PFSK-1 (cell line): ENCODE measurements at regions not wholly inside any gene's neighbourhood (a gene's known extent, or its start where the extent isn't known, plus 50 kb on each side); places are given as distances from the start of the nearest gene placed in this dataset.

Experiments
- FOXP2 ChIP-seq: optimal IDR thresholded peaks from 2 replicates; pipeline ENCODE3; 2011; ENCODE audit warnings: borderline replicate concordance, control low read depth, inconsistent platforms; ENCODE audit not compliant: insufficient read depth; ENCODE audit errors: extremely low read length, extremely low read depth
- POLR2AphosphoS5 ChIP-seq: IDR thresholded peaks from 2 replicates; pipeline ENCODE4 v1.6.1; 2012; ENCODE audit warnings: low read depth, mild to moderate bottlenecking, control low read depth, low read length, moderate library complexity
- REST ChIP-seq, 2 experiments: IDR thresholded peaks; 2 replicates each; pipeline versions ENCODE4 v1.6.1 to v1.8.0; 2011 to 2012; ENCODE audit warnings: low read depth in 2 of 2, low read length in 2 of 2, control low read depth in 1 of 2, inconsistent platforms in 1 of 2, mild to moderate bottlenecking in 1 of 2, moderate library complexity in 1 of 2; ENCODE audit not compliant: insufficient read depth in 1 of 2
- SIN3A ChIP-seq: IDR thresholded peaks from 2 replicates; pipeline ENCODE4 v1.6.1; 2012; ENCODE audit warnings: mild to moderate bottlenecking, low read length, moderate library complexity, borderline replicate concordance; ENCODE audit not compliant: insufficient read depth
- TAF1 ChIP-seq: IDR thresholded peaks from 2 replicates; pipeline ENCODE4 v1.6.1; 2012; ENCODE audit warnings: low read length, control low read depth, borderline replicate concordance; ENCODE audit not compliant: insufficient read depth

- TF ChIP-seq REST (IDR thresholded peaks at IDR 0.05; ENCODE audit: insufficient read depth in 1 of 2, low read depth in 2 of 2, low read length in 2 of 2), result no peak
- TF ChIP-seq POLR2AphosphoS5, result no peak
- TF ChIP-seq TAF1, result no peak
Observed at GRCh38 chr3:102068736-102069135, 219.4 kb downstream of the NFKBIZ start.

GRCh38 chr3:102069211-102069662, 219.9 kb downstream of the NFKBIZ start:
- TF ChIP-seq REST (IDR thresholded peaks at IDR 0.05; ENCODE audit: insufficient read depth in 1 of 2, low read depth in 2 of 2, low read length in 2 of 2) (no peak), SIN3A (no peak), TAF1 (no peak), FOXP2 (no peak), POLR2AphosphoS5 (no peak)

GRCh38 chr3:102074946-102075345, 225.6 kb downstream of the NFKBIZ start:
- TF ChIP-seq SIN3A (no peak), POLR2AphosphoS5 (no peak), TAF1 (no peak), FOXP2 (no peak), REST (IDR thresholded peaks at IDR 0.05; ENCODE audit: insufficient read depth in 1 of 2, low read depth in 2 of 2, low read length in 2 of 2) (no peak)

GRCh38 chr3:102078401-102078800, 229.1 kb downstream of the NFKBIZ start:
- TF ChIP-seq REST (IDR thresholded peaks at IDR 0.05; ENCODE audit: insufficient read depth in 1 of 2, low read depth in 2 of 2, low read length in 2 of 2) (no peak), POLR2AphosphoS5 (no peak), SIN3A (no peak), TAF1 (no peak), FOXP2 (no peak)
